PC-3 (cell line): ENCODE measurements at regions not wholly inside any gene's neighbourhood (a gene's known extent, or its start where the extent isn't known, plus 50 kb on each side); places are given as distances from the start of the nearest gene placed in this dataset.

Experiments used
- ATAC-seq: fragments of 200-7000 bp; cut with Tn5 transposase; 2 replicates; pipeline ENCODE4 v1.9.1; 2020; ENCODE audit warnings: mild to moderate bottlenecking, moderate library complexity
- BruUV-seq: library from RNA; stranded (reverse); fragments of 400-500 nt; replicated peaks from 2 replicates; lab custom pipeline; 2021; lab: Mats Ljungman, UMichigan
- CTCF ChIA-PET: fragments of 300-600 bp; sonication (Branson Sonifier 250); formaldehyde crosslinking; loops from one replicate; lab custom pipeline; 2022; ENCODE audit warnings: antibody characterized with exemption; lab: Charles Lee
- POLR2A ChIA-PET: fragments of 300-600 bp; sonication (Branson Sonifier 250); formaldehyde crosslinking; loops from one replicate; lab custom pipeline; 2022; ENCODE audit warnings: antibody characterized with exemption; ENCODE audit not compliant: unreplicated experiment; lab: Charles Lee
- DNase-seq: peaks from one replicate; pipeline ENCODE4 v3.0.0-alpha.2; 2015
- H2AFZ ChIP-seq: fragments of 300-600 bp; sonication (generic); 2 replicates; pipeline ENCODE4 v1.6.0; 2016; ENCODE audit warnings: antibody characterized with exemption, low read length
- H3F3A ChIP-seq: fragments of 300-600 bp; sonication (generic); one replicate; pipeline ENCODE4 v1.6.0; 2017; ENCODE audit warnings: antibody characterized with exemption, low read length, control low read depth, mild to moderate bottlenecking; ENCODE audit not compliant: unreplicated experiment
- H3K27ac ChIP-seq: fragments of 300-600 bp; sonication (generic); 2 replicates; pipeline ENCODE4 v1.5.1; 2016; ENCODE audit warnings: mild to moderate bottlenecking, low read length
- H3K27me3 ChIP-seq: fragments of 300-600 bp; sonication (generic); 2 replicates; pipeline ENCODE4 v1.6.1; 2016; ENCODE audit warnings: low read length, mixed read lengths
- H3K36me3 ChIP-seq: fragments of 300-600 bp; sonication (generic); 2 replicates; pipeline ENCODE4 v1.6.1; 2016; ENCODE audit warnings: low read depth, mixed run types, low read length, mixed read lengths
- H3K4me1 ChIP-seq: fragments of 300-600 bp; sonication (generic); 2 replicates; pipeline ENCODE4 v1.5.1; 2016; ENCODE audit warnings: low read length; ENCODE audit not compliant: insufficient read depth
- H3K4me2 ChIP-seq: fragments of 300-600 bp; sonication (generic); 2 replicates; pipeline ENCODE4 v1.6.0; 2016; ENCODE audit warnings: low read length
- H3K4me3 ChIP-seq: fragments of 300-600 bp; sonication (generic); 2 replicates; pipeline ENCODE4 v1.5.1; 2016; ENCODE audit warnings: mild to moderate bottlenecking, low read length, mixed read lengths
- H3K79me2 ChIP-seq: fragments of 300-600 bp; sonication (generic); 2 replicates; pipeline ENCODE4 v1.6.1; 2017; ENCODE audit warnings: low read length, mixed read lengths
- H3K9ac ChIP-seq: fragments of 300-600 bp; sonication (generic); 2 replicates; pipeline ENCODE4 v1.6.0; 2016; ENCODE audit warnings: mild to moderate bottlenecking, low read length
- H3K9me2 ChIP-seq: fragments of 300-600 bp; sonication (generic); replicated peaks from 2 replicates; pipeline ENCODE4 v1.6.1; 2016; ENCODE audit warnings: mixed run types, low read length, mixed read lengths
- H3K9me3 ChIP-seq: fragments of 300-600 bp; sonication (generic); 2 replicates; pipeline ENCODE4 v1.6.1; 2016; ENCODE audit warnings: low read length, mixed read lengths
- H4K20me1 ChIP-seq: fragments of 300-600 bp; sonication (generic); 2 replicates; pipeline ENCODE4 v1.6.1; 2016; ENCODE audit warnings: low read length, mixed read lengths
- EZH2 ChIP-seq: fragments of 300-600 bp; sonication (generic); IDR thresholded peaks from one replicate; pipeline ENCODE4 v1.6.1; 2017; ENCODE audit warnings: antibody characterized with exemption, mild to moderate bottlenecking, low read length; ENCODE audit not compliant: unreplicated experiment
- EZH2phosphoT487 ChIP-seq: fragments of 300-600 bp; sonication (generic); IDR thresholded peaks from 2 replicates; pipeline ENCODE4 v1.6.1; 2018; ENCODE audit warnings: mild to moderate bottlenecking, antibody characterized with exemption, low read length, borderline replicate concordance
- intact Hi-C: fragments of 100-400 bp; cut with micrococcal nuclease; formaldehyde crosslinking; loops from 2 replicates; pipeline ENCODE4 v1.9.0; 2023
- TF ChIP-seq, protein P1 (sequence below): fragments of 300-600 bp; sonication (generic); conservative IDR thresholded peaks from 2 replicates; pipeline ENCODE4 v1.5.1; 2017; ENCODE audit warnings: antibody characterized with exemption, low read depth, mild to moderate bottlenecking, low read length

DNA sequence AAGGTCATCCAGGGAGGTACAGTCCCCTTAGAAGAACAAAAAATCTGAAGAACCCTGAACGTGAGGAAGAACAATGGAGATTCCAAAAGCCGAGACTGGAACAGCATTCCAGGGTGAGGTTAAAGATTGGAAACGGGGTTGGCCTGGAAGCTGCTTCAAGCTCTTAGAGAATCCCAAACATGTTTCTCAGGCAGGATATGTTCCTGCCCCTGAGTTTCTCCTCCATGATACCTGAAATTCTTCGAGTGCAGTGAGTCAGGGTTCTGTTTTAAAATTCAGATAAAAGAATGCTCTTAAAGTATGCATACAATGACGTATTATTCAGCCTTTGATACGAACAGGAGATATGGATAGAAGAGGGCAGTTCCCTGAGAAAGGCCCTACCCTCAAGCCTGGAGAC lies 293.1 kb downstream of the HS3ST3B1 start:
- DNase-seq (no peak), ATAC-seq (no peak)
- Histone ChIP-seq H3K27ac (no peak overlapping the region), H3K4me2 (no peak overlapping the region), H3K79me2 (no peaks in the 10 kb centered on the region), H3F3A (no peaks in the 10 kb centered on the region), H3K27me3 (peaks cover 43% of the 10 kb centered on the region), H3K4me3 (no peak overlapping the region), H4K20me1 (no peaks in the 10 kb centered on the region), H2AFZ (no peak overlapping the region), H3K36me3 (no peaks in the 10 kb centered on the region), H3K4me1 (no peaks in the 10 kb centered on the region), H3K9me2 (no peaks in the 10 kb centered on the region), H3K9me3 (no peaks in the 10 kb centered on the region), H3K9ac (no peak overlapping the region)
- no TSS peak for BruUV-seq
- CTCF ChIA-PET, result no interaction called here
- intact Hi-C loops, result no loop called here
- POLR2A ChIA-PET, result no interaction called here
- TF ChIP-seq, protein P1, sequence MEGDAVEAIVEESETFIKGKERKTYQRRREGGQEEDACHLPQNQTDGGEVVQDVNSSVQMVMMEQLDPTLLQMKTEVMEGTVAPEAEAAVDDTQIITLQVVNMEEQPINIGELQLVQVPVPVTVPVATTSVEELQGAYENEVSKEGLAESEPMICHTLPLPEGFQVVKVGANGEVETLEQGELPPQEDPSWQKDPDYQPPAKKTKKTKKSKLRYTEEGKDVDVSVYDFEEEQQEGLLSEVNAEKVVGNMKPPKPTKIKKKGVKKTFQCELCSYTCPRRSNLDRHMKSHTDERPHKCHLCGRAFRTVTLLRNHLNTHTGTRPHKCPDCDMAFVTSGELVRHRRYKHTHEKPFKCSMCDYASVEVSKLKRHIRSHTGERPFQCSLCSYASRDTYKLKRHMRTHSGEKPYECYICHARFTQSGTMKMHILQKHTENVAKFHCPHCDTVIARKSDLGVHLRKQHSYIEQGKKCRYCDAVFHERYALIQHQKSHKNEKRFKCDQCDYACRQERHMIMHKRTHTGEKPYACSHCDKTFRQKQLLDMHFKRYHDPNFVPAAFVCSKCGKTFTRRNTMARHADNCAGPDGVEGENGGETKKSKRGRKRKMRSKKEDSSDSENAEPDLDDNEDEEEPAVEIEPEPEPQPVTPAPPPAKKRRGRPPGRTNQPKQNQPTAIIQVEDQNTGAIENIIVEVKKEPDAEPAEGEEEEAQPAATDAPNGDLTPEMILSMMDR, result no peak
- no peak for TF ChIP-seq EZH2phosphoT487
- TF ChIP-seq EZH2, result no peak

GRCh38 chr17:14590459-14591250 lies 289.8 kb downstream of the HS3ST3B1 start:
- Histone ChIP-seq H3K4me3 (no peak overlapping the region), H3K79me2 (no peaks in the 10 kb centered on the region), H2AFZ (no peak overlapping the region), H3K9me2 (no peaks in the 10 kb centered on the region), H3K27me3 (peaks cover 32% of the 10 kb centered on the region), H3K9ac (no peak overlapping the region), H3K27ac (no peak overlapping the region), H3F3A (no peaks in the 10 kb centered on the region), H3K36me3 (no peaks in the 10 kb centered on the region), H3K4me2 (no peak overlapping the region), H3K4me1 (no peaks in the 10 kb centered on the region), H4K20me1 (no peaks in the 10 kb centered on the region), H3K9me3 (no peaks in the 10 kb centered on the region; the same call in 1 of the 2 replicates)
- no peak for TF ChIP-seq EZH2
- TF ChIP-seq, protein P1, result no peak
- no peak for TF ChIP-seq EZH2phosphoT487
- ChIA-PET CTCF (no interaction called here), POLR2A (no interaction called here)
- intact Hi-C loops, result no loop called here
- no TSS peak for BruUV-seq
- DNase-seq, result no peak
- no peak for ATAC-seq

DNA sequence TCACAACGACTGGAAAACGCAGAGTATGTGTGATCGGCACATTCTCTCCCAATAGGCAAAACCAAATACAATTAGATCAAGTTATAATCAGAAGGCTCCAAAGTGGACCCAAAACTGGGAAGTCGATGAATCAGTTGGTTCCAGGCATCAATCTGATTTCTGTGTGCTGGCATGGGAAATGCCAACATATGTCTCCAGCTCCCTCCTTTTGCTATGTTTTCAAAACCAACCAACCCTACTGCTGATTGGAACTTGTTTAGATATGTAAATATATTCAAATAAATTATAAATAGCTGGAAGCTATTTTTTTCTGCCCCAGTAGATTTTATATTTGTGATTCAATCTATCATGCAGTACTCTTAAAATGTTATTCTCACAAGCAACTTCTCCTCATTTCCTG lies 284.2 kb downstream of the HS3ST3B1 start:
- Histone ChIP-seq H3K27ac (no peak overlapping the region), H3K36me3 (no peaks in the 10 kb centered on the region), H3K9me2 (no peaks in the 10 kb centered on the region), H3K79me2 (no peaks in the 10 kb centered on the region), H3K9me3 (no peaks in the 10 kb centered on the region; the same call in 1 of the 2 replicates), H4K20me1 (no peaks in the 10 kb centered on the region), H3K9ac (no peak overlapping the region), H2AFZ (no peak overlapping the region), H3K27me3 (peaks cover 32% of the 10 kb centered on the region), H3K4me1 (no peaks in the 10 kb centered on the region), H3K4me3 (no peak overlapping the region), H3F3A (no peaks in the 10 kb centered on the region), H3K4me2 (no peak overlapping the region)
- ChIA-PET POLR2A (no interaction called here), CTCF (no interaction called here)
- DNase-seq, result no peak
- TF ChIP-seq EZH2, result no peak
- TF ChIP-seq, protein P1, result no peak
- TF ChIP-seq EZH2phosphoT487, result no peak
- ATAC-seq, result no peak
- intact Hi-C loops, result no loop called here
- BruUV-seq, result no TSS peak
